Coronary artery (tissue), 2 donors: ENCODE measurements at regions not wholly inside any gene's neighbourhood (a gene's known extent, or its start where the extent isn't known, plus 50 kb on each side); places are given as distances from the start of the nearest gene placed in this dataset.
"Not testable (repeated sequence)": the region's sequence is repeated elsewhere in the genome, so short reads cannot be mapped to it uniquely, and the experiment has no call there.

Source experiments
- DNase-seq: peaks from one replicate; pipeline ENCODE4 v3.0.0-alpha.2; 2017; ENCODE audit warnings: low spot score
- H3K27ac ChIP-seq, 2 donors: fragments of 200-600 bp; sonication (generic); one replicate each; pipeline ENCODE4 v1.5.1; 2016 to 2019
- H3K4me3 ChIP-seq: fragments of 200-600 bp; sonication (generic); 2 replicates; pipeline ENCODE4 v1.5.1; 2016; ENCODE audit warnings: mild to moderate bottlenecking, moderate library complexity
- TF ChIP-seq, protein P1 (sequence below): fragments of 200-600 bp; sonication (generic); IDR thresholded peaks from one replicate; pipeline ENCODE4 v1.5.1; 2019; ENCODE audit warnings: antibody characterized with exemption

DNA sequence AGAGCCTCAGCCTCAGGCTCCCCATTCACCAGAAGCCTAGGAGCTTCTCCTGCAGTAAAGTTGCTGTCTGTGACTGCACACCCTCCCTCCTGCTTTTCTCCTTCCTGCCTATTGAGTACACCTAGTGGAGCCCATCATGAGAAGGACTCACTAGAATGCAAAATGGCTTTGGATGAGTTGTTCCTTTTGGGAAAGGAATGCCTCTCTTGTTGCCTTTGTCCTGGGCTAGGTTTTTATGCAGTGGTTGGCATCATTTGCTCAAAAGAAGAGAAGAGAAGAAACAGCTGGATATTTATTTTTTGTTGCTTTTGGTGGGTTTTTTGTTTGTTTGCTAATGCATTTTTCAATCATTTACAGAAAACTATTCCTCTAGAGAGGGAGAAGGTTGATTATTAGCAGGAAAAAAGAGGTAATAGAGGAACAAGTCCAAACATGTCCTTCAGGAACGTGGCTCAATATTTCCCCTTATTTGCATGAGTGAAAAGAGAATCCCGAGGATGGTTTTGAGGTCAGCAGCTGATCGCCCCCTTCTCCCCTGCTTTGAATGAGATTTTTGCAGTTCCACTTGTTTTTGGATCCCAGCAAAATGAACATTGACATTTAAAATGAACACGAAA is 369.9 kb upstream of the NRP1 start:
- TF ChIP-seq, protein P1, sequence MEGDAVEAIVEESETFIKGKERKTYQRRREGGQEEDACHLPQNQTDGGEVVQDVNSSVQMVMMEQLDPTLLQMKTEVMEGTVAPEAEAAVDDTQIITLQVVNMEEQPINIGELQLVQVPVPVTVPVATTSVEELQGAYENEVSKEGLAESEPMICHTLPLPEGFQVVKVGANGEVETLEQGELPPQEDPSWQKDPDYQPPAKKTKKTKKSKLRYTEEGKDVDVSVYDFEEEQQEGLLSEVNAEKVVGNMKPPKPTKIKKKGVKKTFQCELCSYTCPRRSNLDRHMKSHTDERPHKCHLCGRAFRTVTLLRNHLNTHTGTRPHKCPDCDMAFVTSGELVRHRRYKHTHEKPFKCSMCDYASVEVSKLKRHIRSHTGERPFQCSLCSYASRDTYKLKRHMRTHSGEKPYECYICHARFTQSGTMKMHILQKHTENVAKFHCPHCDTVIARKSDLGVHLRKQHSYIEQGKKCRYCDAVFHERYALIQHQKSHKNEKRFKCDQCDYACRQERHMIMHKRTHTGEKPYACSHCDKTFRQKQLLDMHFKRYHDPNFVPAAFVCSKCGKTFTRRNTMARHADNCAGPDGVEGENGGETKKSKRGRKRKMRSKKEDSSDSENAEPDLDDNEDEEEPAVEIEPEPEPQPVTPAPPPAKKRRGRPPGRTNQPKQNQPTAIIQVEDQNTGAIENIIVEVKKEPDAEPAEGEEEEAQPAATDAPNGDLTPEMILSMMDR = no peak
- Histone ChIP-seq H3K27ac (no peak overlapping the region), H3K4me3 (no peak overlapping the region)
- no peak for DNase-seq

GRCh38 chr10:33703501-33704213 is 369.2 kb upstream of the NRP1 start:
- Histone ChIP-seq H3K4me3 (no peak overlapping the region), H3K27ac (no peak overlapping the region)
- TF ChIP-seq, protein P1 = no peak
- no peak for DNase-seq

- Histone ChIP-seq H3K4me3 (no peak overlapping the region), H3K27ac (no peak overlapping the region)
- TF ChIP-seq, protein P1 = no peak
- no peak for DNase-seq
Observed at GRCh38 chr10:33698033-33698432, 363.6 kb upstream of the NRP1 start.

DNA sequence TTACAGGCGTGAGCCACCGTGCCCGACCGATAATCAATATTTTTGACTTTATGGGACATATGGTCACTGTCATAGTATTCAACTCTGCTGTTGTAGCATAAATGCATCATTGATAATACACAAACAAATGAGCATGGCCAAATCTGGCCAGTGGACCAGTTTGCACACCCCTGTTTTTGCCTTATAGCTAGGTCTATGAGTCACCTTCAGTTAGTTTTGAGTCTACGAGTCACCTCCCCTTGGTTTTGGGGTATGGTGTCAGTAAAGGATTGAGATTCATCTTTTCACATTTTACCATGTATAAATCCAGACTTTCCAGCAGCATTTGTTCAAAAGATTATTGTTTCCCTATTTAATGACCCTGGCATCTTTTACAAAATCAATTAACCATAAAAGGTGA is 362.5 kb upstream of the NRP1 start:
- no peak for DNase-seq
- Histone ChIP-seq H3K4me3 (no peak overlapping the region), H3K27ac (no peak overlapping the region)
- TF ChIP-seq, protein P1 = no peak

DNA sequence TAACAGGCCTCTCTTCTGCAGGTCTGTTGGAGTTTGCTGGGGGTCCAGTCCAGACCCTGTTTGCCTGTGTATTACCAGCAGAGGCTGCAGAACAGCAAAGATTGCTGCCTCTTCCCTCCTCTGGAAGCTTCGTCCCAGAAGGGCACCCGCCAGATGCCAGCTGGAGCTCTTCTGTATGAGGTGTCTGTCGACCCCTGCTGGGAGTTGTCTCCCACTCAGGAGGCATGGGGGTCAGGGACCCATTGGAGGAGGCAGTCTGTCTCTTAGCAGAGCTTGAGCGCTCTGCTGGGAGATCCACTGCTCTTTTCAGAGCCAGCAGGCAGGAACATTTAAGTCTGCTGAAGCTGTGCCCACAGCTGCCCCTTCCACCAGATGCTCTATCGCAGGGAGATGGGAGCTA is 361.1 kb upstream of the NRP1 start:
- Histone ChIP-seq H3K4me3 (no peak overlapping the region), H3K27ac (no peak overlapping the region)
- DNase-seq = no peak
- TF ChIP-seq, protein P1 = no peak

DNA sequence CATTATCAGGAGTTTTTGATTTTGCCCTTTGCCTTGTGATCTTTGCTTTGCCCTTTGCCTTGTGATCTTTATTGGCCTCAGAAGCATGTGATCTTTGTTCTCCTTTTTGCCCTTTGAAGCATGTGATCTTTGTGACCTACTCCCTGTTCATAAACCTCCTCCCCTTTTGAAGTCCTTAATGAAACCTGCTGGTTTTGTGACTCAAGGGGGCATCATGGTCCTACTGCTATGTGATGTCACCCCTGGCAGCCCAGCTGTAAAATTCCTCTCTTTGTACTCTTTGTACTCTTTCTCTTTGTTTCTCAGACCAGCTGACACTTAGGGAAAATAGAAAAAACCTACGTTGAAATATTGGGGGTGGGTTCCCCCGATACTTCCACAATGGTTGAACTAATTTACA is 356.1 kb upstream of the NRP1 start:
- H3K4me3 ChIP-seq, DNase-seq, H3K27ac ChIP-seq: not testable (repeated sequence)

GRCh38 chr10:33688506-33688905 is 354.0 kb upstream of the NRP1 start:
- Histone ChIP-seq H3K4me3 (no peak overlapping the region), H3K27ac (no peak overlapping the region)
- DNase-seq = no peak
- TF ChIP-seq, protein P1 = no peak
